HEK293T (cell line): ENCODE measurements at regions not wholly inside any gene's neighbourhood (a gene's known extent, or its start where the extent isn't known, plus 50 kb on each side); places are given as distances from the start of the nearest gene placed in this dataset.

Experiments used
- CTCF ChIA-PET: fragments of 350-600 bp; formaldehyde crosslinking; extraction: SDS; loops from one replicate; lab custom pipeline; 2021; ENCODE audit warnings: antibody characterized with exemption, inconsistent platforms; lab: Yijun Ruan, JAX
- POLR2A ChIA-PET: fragments of 350-600 bp; formaldehyde crosslinking; extraction: SDS; loops from one replicate; lab custom pipeline; 2020; ENCODE audit warnings: antibody characterized with exemption, inconsistent platforms; lab: Yijun Ruan, JAX
- DNase-seq: peaks from one replicate; pipeline ENCODE4 v3.0.0; 2012; ENCODE audit warnings: mixed read lengths; ENCODE audit errors: extremely low spot score
- ARNT ChIP-seq: fragments of 450-650 bp; IDR thresholded peaks from 2 replicates; pipeline ENCODE4 v1.6.1; 2017; ENCODE audit warnings: mild to moderate bottlenecking
- BHLHE40 ChIP-seq: fragments of 450-650 bp; IDR thresholded peaks from 2 replicates; pipeline ENCODE4 v1.6.1; 2016; ENCODE audit warnings: mild to moderate bottlenecking, moderate library complexity, borderline replicate concordance
- CTBP1 ChIP-seq: fragments of 450-650 bp; IDR thresholded peaks from 2 replicates; pipeline ENCODE4 v1.6.1; 2016; ENCODE audit warnings: borderline replicate concordance
- ELF4 ChIP-seq: fragments of 450-650 bp; IDR thresholded peaks from 2 replicates; pipeline ENCODE4 v1.6.1; 2017; ENCODE audit warnings: antibody characterized with exemption
- FOXA1 ChIP-seq: fragments of 450-650 bp; IDR thresholded peaks from 2 replicates; pipeline ENCODE4 v1.6.1; 2016; ENCODE audit warnings: mild to moderate bottlenecking
- FOXK2 ChIP-seq: fragments of 450-650 bp; IDR thresholded peaks from 2 replicates; pipeline ENCODE4 v1.6.1; 2016; ENCODE audit warnings: mild to moderate bottlenecking
- FOXM1 ChIP-seq: fragments of 450-650 bp; IDR thresholded peaks from 2 replicates; pipeline ENCODE4 v1.6.1; 2017; ENCODE audit warnings: mild to moderate bottlenecking, borderline replicate concordance
- HDGF ChIP-seq: fragments of 450-650 bp; IDR thresholded peaks from 2 replicates; pipeline ENCODE4 v1.6.1; 2017; ENCODE audit warnings: antibody characterized with exemption, borderline replicate concordance
- L3MBTL2 ChIP-seq: fragments of 450-650 bp; conservative IDR thresholded peaks from 2 replicates; pipeline ENCODE4 v1.6.1; 2016; ENCODE audit warnings: mild to moderate bottlenecking
- LEF1 ChIP-seq: fragments of 450-650 bp; IDR thresholded peaks from 2 replicates; pipeline ENCODE4 v1.6.1; 2017; ENCODE audit warnings: mild to moderate bottlenecking, borderline replicate concordance
- NFRKB ChIP-seq: fragments of 450-650 bp; IDR thresholded peaks from 2 replicates; pipeline ENCODE4 v1.6.1; 2016; ENCODE audit warnings: mild to moderate bottlenecking, moderate library complexity
- SP1 ChIP-seq: fragments of 450-650 bp; IDR thresholded peaks from 2 replicates; pipeline ENCODE4 v1.6.1; 2017
- SUZ12 ChIP-seq: fragments of 450-650 bp; IDR thresholded peaks from 2 replicates; pipeline ENCODE4 v1.6.1; 2016; ENCODE audit warnings: mild to moderate bottlenecking
- TARDBP ChIP-seq: fragments of 450-650 bp; IDR thresholded peaks from 2 replicates; pipeline ENCODE4 v1.6.1; 2016
- ZNF384 ChIP-seq: fragments of 450-650 bp; IDR thresholded peaks from 2 replicates; pipeline ENCODE4 v1.6.1; 2016
- TF ChIP-seq, protein P1 (sequence below): fragments of 450-650 bp; IDR thresholded peaks from 2 replicates; pipeline ENCODE4 v1.6.1; 2016

DNA sequence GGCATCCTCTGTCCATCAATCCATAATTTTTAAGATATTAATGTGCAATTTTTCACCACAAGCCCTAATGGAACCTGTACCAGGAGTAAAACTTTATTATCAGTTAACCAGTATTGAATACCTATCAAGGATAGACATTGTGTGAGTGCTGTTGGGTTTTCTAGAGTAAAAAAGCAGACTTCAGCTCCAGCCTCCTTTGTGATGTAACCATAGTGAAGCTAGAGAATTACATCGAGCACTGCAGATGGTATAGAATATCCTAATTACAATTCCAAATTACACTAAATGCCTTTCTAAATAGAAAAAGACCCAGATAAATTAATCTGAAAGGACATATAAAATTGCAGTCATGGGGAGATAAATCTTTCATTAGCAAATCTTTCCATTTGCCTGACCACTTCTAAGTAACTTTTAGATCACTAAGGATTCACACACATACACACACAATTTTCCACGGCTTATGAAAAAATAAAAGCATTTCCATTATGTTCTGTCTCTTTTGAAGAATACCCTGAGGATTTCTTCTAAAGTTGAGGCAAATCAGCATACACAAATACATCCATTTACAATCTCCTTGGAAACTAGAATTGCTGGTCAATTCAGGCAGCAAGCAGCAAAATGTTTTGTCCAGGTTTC is 117.1 kb upstream of the TANK start:
- CTCF ChIA-PET: no interaction called here
- DNase-seq: no peak
- POLR2A ChIA-PET: no interaction called here
- TF ChIP-seq L3MBTL2: no peak
- TF ChIP-seq ELF4: no peak
- no peak for TF ChIP-seq NFRKB
- no peak for TF ChIP-seq HDGF
- no peak for TF ChIP-seq SP1
- TF ChIP-seq SUZ12: no peak
- no peak for TF ChIP-seq ZNF384
- TF ChIP-seq, protein P1, sequence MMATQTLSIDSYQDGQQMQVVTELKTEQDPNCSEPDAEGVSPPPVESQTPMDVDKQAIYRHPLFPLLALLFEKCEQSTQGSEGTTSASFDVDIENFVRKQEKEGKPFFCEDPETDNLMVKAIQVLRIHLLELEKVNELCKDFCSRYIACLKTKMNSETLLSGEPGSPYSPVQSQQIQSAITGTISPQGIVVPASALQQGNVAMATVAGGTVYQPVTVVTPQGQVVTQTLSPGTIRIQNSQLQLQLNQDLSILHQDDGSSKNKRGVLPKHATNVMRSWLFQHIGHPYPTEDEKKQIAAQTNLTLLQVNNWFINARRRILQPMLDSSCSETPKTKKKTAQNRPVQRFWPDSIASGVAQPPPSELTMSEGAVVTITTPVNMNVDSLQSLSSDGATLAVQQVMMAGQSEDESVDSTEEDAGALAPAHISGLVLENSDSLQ: no peak
- no peak for TF ChIP-seq CTBP1
- TF ChIP-seq FOXA1: no peak
- TF ChIP-seq ARNT: no peak
- TF ChIP-seq LEF1: no peak
- TF ChIP-seq FOXK2: no peak
- no peak for TF ChIP-seq BHLHE40
- TF ChIP-seq FOXM1: no peak
- no peak for TF ChIP-seq TARDBP

DNA sequence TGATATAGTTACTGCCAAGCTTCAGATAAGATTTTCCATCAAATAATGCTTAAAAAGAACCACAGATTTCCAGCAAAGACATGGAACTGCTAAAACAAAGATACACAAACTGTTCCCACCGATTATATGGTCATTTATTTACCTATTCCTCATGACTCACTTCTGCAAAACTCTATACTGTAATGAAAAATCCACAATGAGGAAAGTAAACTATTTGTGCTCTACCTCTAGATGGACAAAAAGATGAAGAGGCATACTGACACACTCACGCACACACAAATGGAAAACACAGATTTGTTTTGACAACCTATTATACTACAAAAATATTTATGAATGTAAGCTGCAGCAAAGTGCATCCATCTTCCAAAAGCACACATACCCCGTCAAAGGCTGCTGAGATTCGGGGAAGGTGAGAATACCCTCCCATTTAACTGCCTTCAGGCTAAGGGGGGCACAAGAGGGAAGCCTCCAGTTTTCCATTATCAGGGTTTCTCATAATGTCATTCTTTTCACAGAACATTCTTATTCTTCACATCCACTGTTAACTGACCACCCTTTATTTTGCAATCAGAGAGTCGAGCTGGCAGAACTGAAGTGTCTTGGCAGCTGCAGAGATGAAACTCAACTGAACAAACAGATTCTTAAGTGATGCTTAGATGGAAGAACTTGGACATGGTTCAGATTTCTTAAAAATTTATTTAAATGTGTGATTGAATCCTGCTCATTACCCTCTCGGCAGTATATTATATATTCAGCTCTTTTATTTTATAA is 115.9 kb upstream of the TANK start:
- CTCF ChIA-PET: interaction anchor here (1.0 to 1.3 kb wide), 2 partner anchors 20 to 40 kb away, joined by 3 to 4 read pairs; no protein-coding TSS in a partner anchor
- no peak for DNase-seq

DNA sequence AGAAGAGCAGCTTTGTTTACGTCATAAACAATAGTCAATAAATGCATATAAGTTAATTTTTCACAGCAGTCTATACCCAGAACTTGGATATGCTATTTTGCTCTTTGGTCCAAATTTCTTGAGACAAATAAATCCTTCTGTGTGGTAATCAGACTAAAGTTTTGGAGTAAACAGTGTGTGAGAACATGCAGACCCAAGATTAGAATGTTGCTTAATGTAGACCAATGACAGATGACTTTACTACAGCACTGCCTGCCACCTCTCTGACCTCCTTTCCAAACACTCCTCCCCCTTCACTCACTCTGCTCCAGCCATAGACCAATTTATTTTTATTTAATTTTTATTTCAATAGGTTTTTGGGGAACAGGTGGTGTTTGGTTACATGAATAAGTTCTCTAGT is 115.3 kb upstream of the TANK start:
- POLR2A ChIA-PET: no interaction called here
- TF ChIP-seq FOXA1: no peak
- TF ChIP-seq SUZ12: no peak
- TF ChIP-seq LEF1: no peak
- TF ChIP-seq FOXM1: no peak
- no peak for TF ChIP-seq ZNF384
- no peak for TF ChIP-seq BHLHE40
- no peak for TF ChIP-seq ARNT
- TF ChIP-seq L3MBTL2: no peak
- no peak for DNase-seq
- CTCF ChIA-PET: interaction anchor here (1.0 to 1.3 kb wide), 2 partner anchors 19 to 40 kb away, joined by 3 to 4 read pairs; no protein-coding TSS in a partner anchor

More for the DNA sequence above, 115.9 kb upstream of the TANK start:
- POLR2A ChIA-PET: no interaction called here
- TF ChIP-seq L3MBTL2: no peak

DNA sequence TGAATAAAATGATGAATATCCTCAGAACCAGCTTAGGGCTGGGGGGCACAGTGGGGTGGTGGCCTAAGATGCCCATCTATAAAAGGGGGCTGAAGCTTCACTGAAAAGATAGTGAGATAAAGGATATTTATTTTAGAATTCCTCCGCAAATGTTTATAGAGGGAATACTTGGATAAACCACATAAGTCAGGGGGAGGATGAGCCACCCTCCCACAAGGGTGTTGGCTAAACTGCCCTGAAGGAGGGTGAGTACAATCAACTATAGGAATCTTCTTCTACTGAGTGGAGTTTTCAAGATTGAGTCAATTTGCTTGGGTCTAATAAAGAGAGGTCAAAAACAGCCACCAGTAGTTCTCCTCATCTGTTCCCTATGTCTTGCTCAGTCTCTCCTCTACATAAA is 114.5 kb upstream of the TANK start:
- no peak for TF ChIP-seq SUZ12
- ChIA-PET POLR2A (no interaction called here), CTCF (no interaction called here)
- DNase-seq: no peak

DNA sequence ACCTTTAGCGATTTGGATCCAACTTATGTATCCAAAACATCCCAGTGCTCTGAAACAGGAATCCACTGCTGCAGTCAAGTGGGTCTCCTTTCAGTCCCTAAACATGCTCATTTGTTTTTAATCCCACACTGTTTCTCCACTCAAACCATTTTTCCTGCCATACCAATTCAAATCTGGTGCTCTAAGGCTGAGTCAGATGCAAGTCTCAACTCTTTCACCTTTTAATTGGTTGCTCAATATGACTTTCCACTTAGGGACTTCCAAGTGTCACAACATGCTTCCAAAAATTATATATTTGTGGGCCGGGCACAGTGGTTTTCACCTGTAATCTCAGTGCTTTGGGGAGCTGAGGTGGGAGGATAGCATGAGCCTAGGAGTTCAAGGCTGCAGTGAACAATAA is 113.4 kb upstream of the TANK start:
- TF ChIP-seq, protein P1: no peak
- no peak for TF ChIP-seq HDGF
- TF ChIP-seq NFRKB: no peak
- DNase-seq: no peak
- POLR2A ChIA-PET: no interaction called here
- CTCF ChIA-PET: no interaction called here

DNA sequence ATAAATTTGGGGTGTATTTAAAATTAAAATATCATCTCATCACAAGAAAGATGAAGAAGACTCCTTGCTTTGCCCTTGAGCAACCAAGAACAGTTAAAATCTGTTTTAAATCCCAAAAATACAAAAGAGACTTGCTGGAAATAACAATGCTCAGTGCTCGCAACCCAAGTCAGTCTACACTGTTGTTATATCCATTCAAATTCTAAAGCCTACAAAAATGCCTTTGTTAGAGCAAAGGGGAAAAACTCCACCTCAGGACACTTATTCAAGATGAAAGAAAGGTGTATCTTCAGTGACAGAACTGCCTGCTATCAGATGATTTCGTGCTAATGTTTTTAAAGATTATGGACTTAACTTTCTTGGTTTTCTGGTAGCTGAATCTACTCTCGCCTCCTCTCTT is 111.9 kb upstream of the TANK start:
- CTCF ChIA-PET: interaction anchor here (1.0 kb wide), 1 partner anchor 16 kb away, joined by 5 read pairs; no protein-coding TSS in a partner anchor
- POLR2A ChIA-PET: no interaction called here
- TF ChIP-seq ELF4: no peak
- no peak for TF ChIP-seq TARDBP
- TF ChIP-seq CTBP1: no peak
- TF ChIP-seq SP1: no peak
- TF ChIP-seq ARNT: no peak
- TF ChIP-seq LEF1: no peak
- no peak for TF ChIP-seq L3MBTL2
- TF ChIP-seq, protein P1: no peak
- no peak for TF ChIP-seq FOXK2
- TF ChIP-seq BHLHE40: no peak
- no peak for TF ChIP-seq HDGF
- TF ChIP-seq SUZ12: no peak
- no peak for TF ChIP-seq FOXA1
- no peak for DNase-seq

DNA sequence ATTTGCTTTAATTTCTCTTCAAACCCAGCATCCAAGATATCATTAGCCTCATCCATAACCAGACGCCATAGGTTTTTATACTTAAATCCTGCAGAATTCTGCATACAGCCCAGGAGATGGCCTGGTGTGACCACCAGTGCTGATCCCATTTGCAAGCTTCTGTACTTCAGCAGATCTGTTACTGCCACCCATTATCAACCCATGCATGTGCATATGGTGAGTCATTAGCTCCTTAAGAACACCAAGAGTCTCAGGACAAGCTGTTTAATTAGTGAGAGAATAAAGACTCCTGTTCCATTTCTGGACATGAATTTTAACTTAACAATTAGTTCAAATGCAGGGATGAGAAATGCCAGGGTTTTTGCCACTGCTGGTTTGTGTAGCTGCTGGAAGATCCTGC is 110.7 kb upstream of the TANK start:
- no peak for DNase-seq
- no peak for TF ChIP-seq FOXK2
- no peak for TF ChIP-seq LEF1
- ChIA-PET POLR2A (no interaction called here), CTCF (interaction anchor here (0.8 kb wide), 1 partner anchor 14 kb away, joined by 3 read pairs; no protein-coding TSS in a partner anchor)
